PC-9 (cell line): ENCODE measurements at regions not wholly inside any gene's neighbourhood (a gene's known extent, or its start where the extent isn't known, plus 50 kb on each side); places are given as distances from the start of the nearest gene placed in this dataset.

ENCODE experiments used
- BruUV-seq: library from RNA; stranded (reverse); fragments of 400-500 nt; replicated peaks from 2 replicates; lab custom pipeline; 2021; lab: Mats Ljungman, UMichigan
- CTCF ChIA-PET: fragments of 300-600 bp; sonication (Branson Sonifier 250); formaldehyde crosslinking; loops from one replicate; lab custom pipeline; 2022; ENCODE audit warnings: antibody characterized with exemption; lab: Charles Lee
- POLR2A ChIA-PET: fragments of 300-600 bp; sonication (Branson Sonifier 250); formaldehyde crosslinking; loops from one replicate; lab custom pipeline; 2022; ENCODE audit warnings: antibody characterized with exemption; ENCODE audit not compliant: unreplicated experiment; lab: Charles Lee
- DNase-seq, 2 experiments: peaks; one replicate each; pipeline versions ENCODE4 v3.0.0 to v3.0.0-alpha.2; 2015 to 2022; ENCODE audit warnings: mixed read lengths in 1 of 2
- H2AFZ ChIP-seq: fragments of 200-600 bp; sonication (generic); 2 replicates; pipeline ENCODE4 v1.8.1; 2017; ENCODE audit warnings: antibody characterized with exemption
- H3F3A ChIP-seq: fragments of 200-600 bp; sonication (generic); 2 replicates; pipeline ENCODE4 v1.8.1; 2017; ENCODE audit warnings: antibody characterized with exemption, mild to moderate bottlenecking, low read depth; ENCODE audit not compliant: insufficient read depth
- H3K27ac ChIP-seq: fragments of 200-600 bp; sonication (generic); 2 replicates; pipeline ENCODE4 v1.6.1; 2016; ENCODE audit warnings: mixed run types
- H3K27me3 ChIP-seq: fragments of 200-600 bp; sonication (generic); 2 replicates; pipeline ENCODE4 v1.6.1; 2016; ENCODE audit warnings: low read depth, mixed run types; ENCODE audit not compliant: insufficient read depth
- H3K36me3 ChIP-seq: fragments of 200-600 bp; sonication (generic); 2 replicates; pipeline ENCODE4 v1.6.1; 2016; ENCODE audit warnings: low read depth, mixed run types
- H3K4me1 ChIP-seq: fragments of 200-600 bp; sonication (generic); replicated peaks from 2 replicates; pipeline ENCODE4 v1.6.1; 2016; ENCODE audit warnings: mixed run types; ENCODE audit not compliant: insufficient read depth
- H3K4me2 ChIP-seq: fragments of 200-600 bp; sonication (generic); 2 replicates; pipeline ENCODE4 v1.6.1; 2017; ENCODE audit warnings: mixed run types
- H3K4me3 ChIP-seq: fragments of 200-600 bp; sonication (generic); 2 replicates; pipeline ENCODE4 v1.6.1; 2016; ENCODE audit warnings: mixed run types
- H3K79me2 ChIP-seq: fragments of 200-600 bp; sonication (generic); 2 replicates; pipeline ENCODE4 v1.6.1; 2017; ENCODE audit warnings: low read depth, mixed run types
- H3K9me2 ChIP-seq: fragments of 200-600 bp; sonication (generic); 2 replicates; pipeline ENCODE4 v1.8.1; 2017; ENCODE audit warnings: mild to moderate bottlenecking; ENCODE audit not compliant: insufficient read depth
- H3K9me3 ChIP-seq: fragments of 200-600 bp; sonication (generic); 2 replicates; pipeline ENCODE4 v1.8.1; 2016; ENCODE audit warnings: low read depth; ENCODE audit not compliant: insufficient read depth
- H4K20me1 ChIP-seq: fragments of 200-600 bp; sonication (generic); 2 replicates; pipeline ENCODE4 v1.8.1; 2017; ENCODE audit not compliant: insufficient read depth
- CTCF ChIP-seq: fragments of 200-600 bp; sonication (generic); conservative IDR thresholded peaks from 2 replicates; pipeline ENCODE4 v1.6.1; 2017; ENCODE audit warnings: mixed run types, antibody characterized with exemption, mild to moderate bottlenecking, moderate library complexity
- EZH2 ChIP-seq: fragments of 200-600 bp; sonication (generic); IDR thresholded peaks from 2 replicates; pipeline ENCODE4 v1.8.0; 2017; ENCODE audit warnings: antibody characterized with exemption, low read depth
- intact Hi-C: fragments of 100-400 bp; cut with micrococcal nuclease; formaldehyde crosslinking; loops from one replicate; pipeline ENCODE4 v1.10.0; 2022; ENCODE audit not compliant: unreplicated experiment

GRCh38 chr2:133674433-133675331 lies 106.4 kb upstream of the NCKAP5 start:
- peak overlapping the region; percentile 57 for H3K4me2 ChIP-seq
- no peaks in the 10 kb centered on the region for H3K9me2 ChIP-seq
- intact Hi-C loops, result no loop called here
- 0 out of 2 replicates have a peak, but pooled peaks cover 5% of the 10 kb centered on the region for H3K27me3 ChIP-seq
- no TSS peak for BruUV-seq
- no peak for TF ChIP-seq CTCF
- no peak for TF ChIP-seq EZH2
- no peaks in the 10 kb centered on the region for H3K79me2 ChIP-seq
- DNase-seq, result no peak
- H3K4me1 ChIP-seq, result 0 out of 2 replicates have a peak, but pooled peaks cover 9% of the 10 kb centered on the region
- POLR2A ChIA-PET, result no interaction called here
- H3K9me3 ChIP-seq, result no peaks in the 10 kb centered on the region
- no peak overlapping the region; the same call in 1 of the 2 replicates for H2AFZ ChIP-seq
- H3K36me3 ChIP-seq, result no peaks in the 10 kb centered on the region
- no peaks in the 10 kb centered on the region for H4K20me1 ChIP-seq
- H3K4me3 ChIP-seq, result peak overlapping the region; percentile 24; the same call in 1 of the 2 replicates
- no peaks in the 10 kb centered on the region for H3F3A ChIP-seq
- CTCF ChIA-PET, result no interaction called here
- no peak overlapping the region for H3K27ac ChIP-seq

- BruUV-seq, result no TSS peak
- Histone ChIP-seq H3K79me2 (no peaks in the 10 kb centered on the region), H3K27ac (no peak overlapping the region), H3F3A (no peaks in the 10 kb centered on the region), H3K4me3 (no peak overlapping the region), H3K4me2 (no peak overlapping the region), H3K4me1 (0 out of 2 replicates have a peak, but pooled peaks cover 9% of the 10 kb centered on the region), H2AFZ (no peak overlapping the region), H3K36me3 (no peaks in the 10 kb centered on the region), H3K9me2 (no peaks in the 10 kb centered on the region), H3K27me3 (0 out of 2 replicates have a peak, but pooled peaks cover 5% of the 10 kb centered on the region), H4K20me1 (no peaks in the 10 kb centered on the region), H3K9me3 (no peaks in the 10 kb centered on the region)
- ChIA-PET POLR2A (no interaction called here), CTCF (no interaction called here)
- intact Hi-C loops, result no loop called here
- TF ChIP-seq EZH2, result no peak
- TF ChIP-seq CTCF, result no peak
- DNase-seq, result no peak
Measured at GRCh38 chr2:133676392-133677130, 108.3 kb upstream of the NCKAP5 start.

GRCh38 chr2:133680343-133681049 lies 112.2 kb upstream of the NCKAP5 start:
- intact Hi-C loops, result no loop called here
- CTCF ChIA-PET, result no interaction called here
- Histone ChIP-seq H3K4me2 (no peak overlapping the region), H3K27me3 (0 out of 2 replicates have a peak, but pooled peaks cover 2% of the 10 kb centered on the region), H3K9me2 (no peaks in the 10 kb centered on the region), H3K79me2 (no peaks in the 10 kb centered on the region), H3K27ac (no peak overlapping the region), H3F3A (no peaks in the 10 kb centered on the region), H3K4me1 (no peaks in the 10 kb centered on the region), H3K36me3 (no peaks in the 10 kb centered on the region), H4K20me1 (no peaks in the 10 kb centered on the region), H3K4me3 (no peak overlapping the region), H2AFZ (no peak overlapping the region), H3K9me3 (no peaks in the 10 kb centered on the region)
- DNase-seq, result no peak
- TF ChIP-seq CTCF (no peak), EZH2 (no peak)
- no TSS peak for BruUV-seq
- POLR2A ChIA-PET, result no interaction called here
